SKM-1 treated with dmso at 0.1 percent for 144 hours (cell line): ENCODE measurements at regions not wholly inside any gene's neighbourhood (a gene's known extent, or its start where the extent isn't known, plus 50 kb on each side); places are given as distances from the start of the nearest gene placed in this dataset.
"Not testable (repeated sequence)": the region's sequence is repeated elsewhere in the genome, so short reads cannot be mapped to it uniquely, and the experiment has no call there.

ENCODE experiments used
- DNase-seq: peaks from one replicate; lab custom pipeline; 2025; ENCODE audit not compliant: unreplicated experiment; lab: John Stamatoyannopoulos, UW

- not testable (repeated sequence) for DNase-seq
Observed at GRCh38 chr16:29220647-29221191, 185.8 kb downstream of the NPIPB11 start.

DNA sequence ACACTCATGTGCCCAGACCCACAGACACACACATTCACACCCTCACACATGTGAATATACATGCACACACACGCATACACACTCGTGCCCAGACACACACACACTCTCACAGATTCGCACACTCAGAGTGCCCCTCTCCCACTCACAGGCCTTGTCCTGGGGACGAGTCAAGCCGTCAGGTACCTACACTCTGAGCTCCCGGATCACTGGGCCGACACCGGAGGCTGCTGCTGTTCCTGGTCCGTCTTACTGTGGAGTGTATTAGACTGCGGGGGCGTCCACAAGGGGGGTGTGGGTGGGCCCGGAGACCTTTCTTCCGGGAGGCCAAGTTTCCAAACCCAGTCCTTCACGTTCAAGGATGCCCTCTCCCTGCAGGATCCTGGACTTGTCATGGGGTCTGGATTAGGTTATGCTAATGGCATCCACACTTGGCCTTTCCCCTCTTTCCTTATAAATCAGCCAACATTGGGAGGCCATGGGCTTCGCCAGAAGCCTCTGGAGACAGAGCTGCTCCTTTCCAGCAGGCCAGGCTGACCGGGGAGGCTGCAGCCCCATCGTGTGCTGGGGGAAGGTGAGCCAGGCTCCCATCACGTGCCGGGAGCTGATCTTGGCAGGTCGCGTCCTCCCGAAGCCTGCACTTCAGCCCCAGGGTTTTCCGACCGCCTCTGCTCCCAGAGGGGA is 186.4 kb downstream of the NPIPB11 start:
- DNase-seq = not testable (repeated sequence)

DNA sequence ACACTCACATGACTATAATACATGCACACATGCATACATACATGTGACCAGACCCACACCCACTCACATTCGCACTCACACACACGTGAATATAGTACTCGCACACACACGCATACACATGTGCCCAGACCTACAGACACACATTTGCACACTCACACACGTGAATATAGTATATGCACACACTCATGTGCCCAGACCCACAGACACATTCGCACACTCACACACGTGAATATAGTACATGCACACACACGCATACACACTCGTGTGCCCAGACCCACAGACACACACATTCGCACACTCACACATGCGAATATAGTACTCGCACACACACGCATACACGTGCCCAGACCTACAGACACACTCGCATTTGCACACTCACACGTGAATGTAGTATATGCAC is 186.9 kb downstream of the NPIPB11 start:
- not testable (repeated sequence) for DNase-seq

DNA sequence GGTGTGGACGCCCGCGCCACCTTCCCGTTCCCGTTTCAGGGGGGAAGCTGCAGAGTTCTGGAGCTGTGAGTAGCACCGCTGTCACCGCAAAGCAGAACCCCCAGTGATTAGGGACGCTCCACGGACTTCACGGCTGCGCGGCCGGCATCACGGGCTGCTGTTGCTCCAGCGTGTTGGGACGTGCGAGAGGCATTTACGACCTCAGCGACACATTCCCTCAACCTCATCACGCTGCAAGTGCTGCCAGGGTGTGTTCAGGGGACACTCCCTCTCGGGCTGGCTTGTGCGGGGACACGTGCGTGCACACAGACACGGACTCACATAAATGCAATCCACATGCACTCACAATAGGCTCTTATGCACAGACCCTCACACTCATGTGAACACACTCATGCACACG is 187.9 kb downstream of the NPIPB11 start:
- DNase-seq = not testable (repeated sequence)

GRCh38 chr16:29218171-29218570 is 188.3 kb downstream of the NPIPB11 start:
- not testable (repeated sequence) for DNase-seq

- DNase-seq = not testable (repeated sequence)
Observed at GRCh38 chr16:29217752-29218126, 188.8 kb downstream of the NPIPB11 start.

- not testable (repeated sequence) for DNase-seq
Observed at GRCh38 chr16:29217104-29217751, 189.3 kb downstream of the NPIPB11 start.

DNA sequence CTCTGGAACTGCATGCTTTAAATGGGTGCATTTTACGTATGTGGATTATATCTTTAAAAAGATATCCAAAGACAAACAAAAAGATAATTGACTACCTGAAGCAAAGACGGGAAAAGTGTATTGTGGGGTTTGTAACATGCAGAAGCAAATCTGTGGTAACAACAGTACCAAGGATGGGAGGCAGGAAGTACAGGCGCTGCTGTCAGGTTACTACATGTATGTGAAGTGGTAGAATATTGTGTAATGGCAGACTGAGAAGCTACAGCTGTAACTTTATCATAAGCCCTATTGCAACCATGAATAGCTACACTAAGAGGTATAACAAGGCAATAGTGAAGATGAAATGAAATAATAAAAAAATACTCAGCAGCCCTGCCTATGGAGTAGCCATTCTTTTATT is 192.7 kb downstream of the NPIPB11 start:
- DNase-seq = not testable (repeated sequence)

GRCh38 chr16:29213251-29213650 is 193.3 kb downstream of the NPIPB11 start:
- DNase-seq = not testable (repeated sequence)

DNA sequence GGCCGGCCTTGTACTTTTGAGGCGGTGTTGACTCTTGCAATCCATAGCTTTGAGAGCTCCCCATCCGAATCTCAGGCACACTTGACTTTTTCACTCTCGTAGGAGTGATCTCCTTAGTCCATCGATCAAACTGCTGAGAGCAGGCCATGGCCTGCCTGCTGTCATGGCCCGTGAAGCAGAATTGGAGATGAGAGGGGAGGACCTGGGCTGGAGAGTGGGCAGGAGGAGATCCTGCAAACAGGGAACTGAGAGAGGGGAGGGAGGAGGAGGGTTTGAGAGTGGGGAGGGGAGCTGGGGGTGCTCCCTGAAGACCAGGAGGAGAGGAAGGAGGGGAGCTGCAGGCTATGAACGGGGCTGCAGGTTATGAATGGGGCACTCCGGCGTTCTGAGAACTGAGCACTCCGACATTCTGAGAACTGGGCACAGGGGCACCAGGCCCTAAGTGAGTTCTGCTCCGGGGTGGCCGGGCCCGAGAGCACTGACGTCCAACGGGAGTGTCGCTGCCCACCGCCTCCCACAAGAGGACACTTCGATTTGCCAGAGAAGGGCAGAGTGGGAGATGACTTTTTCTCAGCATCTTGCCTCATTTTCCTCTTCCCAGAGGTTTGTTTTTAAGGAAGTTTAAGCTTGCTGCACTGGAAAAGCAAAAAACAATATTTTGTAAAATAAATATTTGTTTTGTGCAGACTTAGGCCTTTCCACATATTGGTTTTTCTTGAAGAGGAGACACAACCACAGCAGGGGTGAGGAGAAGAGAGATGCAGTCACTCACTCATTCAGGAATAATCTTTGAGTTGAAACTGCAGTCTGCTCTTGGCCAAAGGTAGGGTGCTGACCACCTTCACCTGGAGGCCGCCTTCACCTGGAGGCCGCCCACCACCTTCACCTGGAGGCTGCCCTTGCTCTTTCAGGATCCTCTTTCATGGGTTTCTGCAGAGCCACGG is 194.2 kb downstream of the NPIPB11 start:
- DNase-seq = not testable (repeated sequence)

DNA sequence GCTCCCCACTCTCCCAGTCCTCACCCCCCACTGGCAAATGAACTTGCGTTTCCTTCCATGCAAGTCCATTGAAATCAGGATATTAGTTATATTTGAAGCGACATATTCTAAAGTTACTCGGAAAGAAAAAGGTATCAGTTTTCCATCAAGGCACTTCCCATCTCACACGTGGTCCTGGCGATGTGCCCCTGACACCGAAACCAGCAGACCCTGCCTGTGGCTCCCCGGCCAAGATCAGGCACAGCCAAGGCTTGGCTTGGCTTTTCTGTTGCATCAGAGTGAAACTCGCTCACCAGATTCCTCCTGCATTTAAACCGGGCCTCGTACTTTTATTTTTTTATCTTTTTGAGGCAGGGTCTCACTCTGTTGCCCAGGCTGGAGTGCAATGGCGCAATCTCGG is 195.1 kb downstream of the NPIPB11 start:
- DNase-seq = not testable (repeated sequence)

- DNase-seq = not testable (repeated sequence)
Observed at GRCh38 chr16:29210299-29211150, 196.0 kb downstream of the NPIPB11 start.

GRCh38 chr16:29206120-29206519 is 200.4 kb downstream of the NPIPB11 start:
- DNase-seq = not testable (repeated sequence)

DNA sequence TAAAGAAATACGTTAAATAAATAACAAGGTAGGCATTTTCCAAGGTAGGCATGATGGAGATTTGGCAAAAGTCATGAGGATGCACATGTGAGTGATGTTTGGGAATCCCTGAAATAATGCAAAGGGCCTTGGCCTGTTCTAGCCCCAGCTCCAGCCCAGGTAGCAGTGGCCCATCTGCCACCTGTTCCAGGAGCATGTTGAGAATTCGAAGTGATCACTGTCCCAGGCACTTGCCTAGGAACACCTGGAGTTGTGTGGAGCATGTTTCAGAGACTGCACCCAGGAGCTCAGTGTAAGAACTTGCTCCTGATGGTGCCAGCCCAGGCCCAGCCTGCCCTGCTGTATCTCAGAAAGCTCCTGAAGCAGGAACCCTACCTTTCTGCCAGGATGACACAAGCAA is 201.4 kb downstream of the NPIPB11 start:
- DNase-seq = not testable (repeated sequence)

- DNase-seq = no peak
Observed at GRCh38 chr16:29204806-29205135, 201.7 kb downstream of the NPIPB11 start.

DNA sequence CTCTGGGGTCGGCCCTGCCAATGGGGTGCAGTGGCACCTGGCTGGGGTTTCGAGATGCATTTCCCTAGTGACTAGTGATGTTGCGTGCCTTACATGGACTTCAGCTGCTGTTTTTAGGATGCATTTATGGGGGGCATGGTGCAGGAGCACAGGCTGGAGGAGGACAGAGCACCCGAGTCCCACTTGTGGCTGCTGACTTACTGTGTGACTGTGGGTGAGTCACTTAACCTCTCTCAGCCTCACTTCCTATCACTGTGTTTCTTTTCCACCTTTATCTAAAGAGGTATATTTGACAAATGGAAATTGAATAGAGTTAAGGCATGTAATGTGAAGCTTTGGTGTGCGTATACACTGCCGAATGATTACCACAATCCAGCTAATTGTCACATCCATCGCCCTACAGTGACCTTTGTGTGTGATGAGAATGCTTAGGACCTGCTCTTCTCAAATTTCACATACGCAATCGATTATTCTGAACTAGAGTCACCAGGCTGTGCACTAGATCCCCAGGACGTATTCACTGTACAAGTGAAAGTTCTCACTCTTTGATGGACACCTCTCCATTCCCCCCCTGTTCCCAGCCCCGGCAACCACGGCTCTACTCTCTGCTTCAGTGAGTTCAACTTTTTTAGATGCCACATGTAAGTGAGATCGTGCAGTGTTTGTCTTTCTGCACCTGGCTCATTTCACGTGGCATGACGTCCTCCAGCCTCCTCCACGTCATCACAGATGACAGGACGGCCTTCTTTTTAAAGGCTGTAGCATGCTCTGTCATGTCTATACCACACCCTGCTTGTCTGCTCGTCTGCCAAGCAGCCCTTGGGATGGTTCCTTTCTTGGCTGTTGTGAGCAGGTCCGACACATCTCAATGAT is 202.3 kb downstream of the NPIPB11 start:
- DNase-seq = not testable (repeated sequence)

DNA sequence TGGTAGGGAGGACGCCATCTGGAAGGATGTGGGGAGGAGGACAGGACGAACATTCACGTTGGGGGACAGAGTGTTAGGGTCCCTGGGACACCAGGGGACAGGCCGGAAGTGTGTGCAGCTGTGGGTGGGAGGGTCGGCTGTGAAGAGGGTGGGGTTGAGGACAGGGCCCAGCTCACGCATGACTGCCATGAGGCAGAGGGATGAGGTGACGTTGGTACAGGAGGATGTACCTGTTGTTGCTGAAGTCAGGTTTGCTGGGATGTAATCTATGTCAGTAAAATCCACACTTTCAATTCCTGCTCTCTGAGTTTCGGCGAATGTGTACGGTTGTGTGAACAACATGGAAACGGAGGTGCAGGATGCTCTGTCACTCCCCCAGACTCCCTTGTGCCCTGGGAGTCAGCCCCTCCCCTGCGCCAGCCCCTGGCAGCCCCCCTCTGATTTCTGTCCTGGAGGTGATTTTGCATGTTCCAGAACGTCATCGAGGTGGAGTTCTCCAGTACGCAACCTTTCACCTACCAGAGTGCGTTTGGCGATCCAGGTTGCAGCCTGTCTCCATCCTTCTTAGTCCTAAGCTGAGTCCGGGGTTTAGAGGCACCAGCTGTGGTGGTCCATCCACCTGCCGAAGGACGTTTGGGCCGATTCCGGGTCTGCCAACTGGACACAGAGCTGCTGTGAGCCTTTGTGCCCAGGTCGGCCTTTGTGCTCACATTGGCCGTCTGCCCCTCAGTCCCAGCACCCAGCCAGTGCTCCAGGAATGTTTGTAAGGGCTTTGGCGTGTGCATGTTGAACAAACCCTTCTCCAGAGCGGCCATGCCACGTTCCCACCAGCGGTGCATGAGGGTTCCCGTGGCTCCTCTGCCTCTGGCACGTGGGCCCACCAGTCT is 203.2 kb downstream of the NPIPB11 start:
- DNase-seq = not testable (repeated sequence)

- DNase-seq = not testable (repeated sequence)
Observed at GRCh38 chr16:29202642-29203041, 203.9 kb downstream of the NPIPB11 start.
